Stomach (tissue), 8 donors: ENCODE measurements at regions not wholly inside any gene's neighbourhood (a gene's known extent, or its start where the extent isn't known, plus 50 kb on each side); places are given as distances from the start of the nearest gene placed in this dataset.

Source experiments
- DNase-seq, 2 donors: peaks; one replicate each; pipeline versions ENCODE4 v3.0.0 to v3.0.0-alpha.2; 2013 to 2019
- H3K27ac ChIP-seq, 5 donors: fragments of 200-600 bp in 4 of 5; sonication (generic) in 4 of 5; one replicate each; pipeline ENCODE4 v1.5.1; 2013 to 2019; ENCODE audit warnings: mild to moderate bottlenecking in 1 of 5, moderate library complexity in 1 of 5
- H3K27me3 ChIP-seq, 3 donors: fragments of 200-600 bp; sonication (generic); one replicate each; pipeline ENCODE4 v1.5.1; 2017 to 2019; ENCODE audit warnings: mixed run types in 1 of 3
- H3K36me3 ChIP-seq, 4 donors: fragments of 200-600 bp; sonication (generic); 1 replicate in 3 of 4; 2 replicates in 1 of 4; pipeline ENCODE4 v1.5.1; 2016 to 2019
- H3K4me1 ChIP-seq, 4 donors: fragments of 200-600 bp; sonication (generic); one replicate each; pipeline ENCODE4 v1.5.1; 2016 to 2019
- H3K4me3 ChIP-seq, 4 donors: fragments of 200-600 bp; sonication (generic) in 3 of 4; one replicate each; pipeline ENCODE4 v1.5.1; 2016 to 2019; ENCODE audit warnings: mild to moderate bottlenecking in 1 of 4
- H3K9me3 ChIP-seq, 4 donors: fragments of 200-600 bp; sonication (generic); one replicate each; pipeline ENCODE4 v1.5.1; 2016 to 2019
- CTCF ChIP-seq, 7 experiments: fragments of 450-650 bp in 4 of 7; fragments of 200-600 bp in 3 of 7; sonication (generic) in 3 of 7; IDR thresholded peaks; one replicate each; pipeline ENCODE4 v1.5.1; 2016 to 2019; ENCODE audit warnings: antibody characterized with exemption in 7 of 7, control low read depth in 2 of 7, mild to moderate bottlenecking in 1 of 7
- EP300 ChIP-seq: sonication (generic); formaldehyde crosslinking; IDR thresholded peaks from one replicate; pipeline ENCODE4 v1.6.1; 2017; ENCODE audit warnings: antibody characterized with exemption
- POLR2A ChIP-seq, 4 donors: fragments of 450-650 bp; IDR thresholded peaks; one replicate each; pipeline ENCODE4 v1.6.1; 2016; ENCODE audit warnings: antibody characterized with exemption in 4 of 4, control low read depth in 2 of 4, mild to moderate bottlenecking in 1 of 4, moderate library complexity in 1 of 4
- POLR2AphosphoS5 ChIP-seq, 3 donors: sonication (generic); formaldehyde crosslinking; IDR thresholded peaks; one replicate each; pipeline ENCODE4 v1.6.1; 2016; ENCODE audit warnings: antibody characterized with exemption in 3 of 3
- WGBS, 5 donors: extraction: QIAGEN DNeasy Blood & Tissue Kit in 3 of 5; methylation state at CpG; one replicate each; pipeline versions ENCODE4 v1.1.5 to v1.1.7; 2013 to 2018; 5-methylcytosine and 5-hydroxymethylcytosine counted together
- intact Hi-C: fragments of 100-400 bp; cut with DNase I; formaldehyde crosslinking; loops from one replicate; pipeline ENCODE4 v1.15.1; 2023; ENCODE audit warnings: low total_unique reads
- donor health status: healthy with polysubstance abuse.
- donor health status: Bipolar disorder and iron deficiency.
- donor health status: healthy.

- no peak for DNase-seq
- Histone ChIP-seq H3K4me1 (no peaks in the 10 kb centered on the region), H3K27ac (no peak overlapping the region), H3K27me3 (no peaks in the 10 kb centered on the region), H3K9me3 (peaks cover 0 to 26% (median 17%) of the 10 kb centered on the region in 4 donors), H3K4me3 (no peak overlapping the region), H3K36me3 (no peaks in the 10 kb centered on the region)
- TF ChIP-seq POLR2AphosphoS5 (IDR thresholded peaks at IDR 0.05) (no peak), POLR2A (IDR thresholded peaks at IDR 0.05) (no peak), EP300 (no peak), CTCF (IDR thresholded peaks at IDR 0.05) (no peak)
- intact Hi-C loops: no loop called here
- 78 to 88% (median 84%) methylated on average over 2 of the region's 2 CpGs for WGBS, 5 donors
These were observed 342.1 kb upstream of the CCDC54 start for GRCh38 chr3:107035176-107035575.

GRCh38 chr3:107044677-107045076, 332.6 kb upstream of the CCDC54 start:
- H3K27ac ChIP-seq: no peak overlapping the region
- no peak overlapping the region for H3K4me3 ChIP-seq
- H3K27me3 ChIP-seq: no peaks in the 10 kb centered on the region
- TF ChIP-seq POLR2A (IDR thresholded peaks at IDR 0.05) (no peak), POLR2AphosphoS5 (IDR thresholded peaks at IDR 0.05) (no peak), CTCF (IDR thresholded peaks at IDR 0.05) (no peak), EP300 (no peak)
- DNase-seq: no peak
- peaks cover 0 to 2% (median 0%) of the 10 kb centered on the region in 4 donors for H3K9me3 ChIP-seq
- H3K4me1 ChIP-seq: no peaks in the 10 kb centered on the region
- no peaks in the 10 kb centered on the region for H3K36me3 ChIP-seq
- 43 to 63% (median 52%) methylated on average over 1 of the region's 1 CpG for WGBS, 5 donors
- intact Hi-C loops: no loop called here

GRCh38 chr3:107045791-107046190, 331.4 kb upstream of the CCDC54 start:
- intact Hi-C loops: no loop called here
- no peak for DNase-seq
- WGBS, 5 donors: 46 to 66% (median 60%) methylated on average over 3 of the region's 3 CpGs
- H3K4me1 ChIP-seq: no peaks in the 10 kb centered on the region
- H3K4me3 ChIP-seq: no peak overlapping the region
- H3K27me3 ChIP-seq: no peaks in the 10 kb centered on the region
- TF ChIP-seq EP300: no peak
- TF ChIP-seq CTCF (IDR thresholded peaks at IDR 0.05): no peak
- no peak for TF ChIP-seq POLR2A (IDR thresholded peaks at IDR 0.05)
- TF ChIP-seq POLR2AphosphoS5 (IDR thresholded peaks at IDR 0.05): no peak
- no peaks in the 10 kb centered on the region for H3K36me3 ChIP-seq
- no peak overlapping the region for H3K27ac ChIP-seq
- no peaks in the 10 kb centered on the region for H3K9me3 ChIP-seq

- no peak for TF ChIP-seq EP300
- no peak for TF ChIP-seq CTCF (IDR thresholded peaks at IDR 0.05)
- no peak for TF ChIP-seq POLR2A (IDR thresholded peaks at IDR 0.05)
- no peak for TF ChIP-seq POLR2AphosphoS5 (IDR thresholded peaks at IDR 0.05)
- DNase-seq: no peak
- no peak overlapping the region for H3K27ac ChIP-seq
- no peaks in the 10 kb centered on the region for H3K27me3 ChIP-seq
- 81 to 92% (median 85%) methylated on average over 4 of the region's 4 CpGs for WGBS, 5 donors
- no peak overlapping the region for H3K4me3 ChIP-seq
- H3K4me1 ChIP-seq: no peaks in the 10 kb centered on the region
- H3K9me3 ChIP-seq: no peaks in the 10 kb centered on the region
- intact Hi-C loops: no loop called here
- no peaks in the 10 kb centered on the region for H3K36me3 ChIP-seq
These were observed 321.9 kb upstream of the CCDC54 start for GRCh38 chr3:107055181-107055942.
